Spleen (tissue), 7 donors: ENCODE measurements at regions not wholly inside any gene's neighbourhood (a gene's known extent, or its start where the extent isn't known, plus 50 kb on each side); places are given as distances from the start of the nearest gene placed in this dataset.

Experiments used
- POLR2A ChIP-seq, 3 donors: fragments of 450-650 bp; IDR thresholded peaks; one replicate each; pipeline ENCODE4 v1.5.1; 2017; ENCODE audit warnings: antibody characterized with exemption in 3 of 3, mild to moderate bottlenecking in 1 of 3
- TF ChIP-seq, protein P1 (sequence below), 11 experiments: fragments of 200-600 bp in 7 of 11; fragments of 450-650 bp in 4 of 11; sonication (generic) in 4 of 11; IDR thresholded peaks in 8 of 11; conservative IDR thresholded peaks in 3 of 11; 1 replicate in 7 of 11; 2 replicates in 4 of 11; pipeline versions ENCODE4 v1.4.0 to v1.8.0; 2016 to 2021; ENCODE audit warnings: antibody characterized with exemption in 11 of 11, inconsistent platforms in 4 of 11, mild to moderate bottlenecking in 1 of 11
- donor health status: DM: no; HTN: no; CAD: no; lungs with moderate emphysema.
- donor health status: DM: no; HTN: no; CAD: no.
- donor health status: DM: no; HTN: no; CAD: no.

DNA sequence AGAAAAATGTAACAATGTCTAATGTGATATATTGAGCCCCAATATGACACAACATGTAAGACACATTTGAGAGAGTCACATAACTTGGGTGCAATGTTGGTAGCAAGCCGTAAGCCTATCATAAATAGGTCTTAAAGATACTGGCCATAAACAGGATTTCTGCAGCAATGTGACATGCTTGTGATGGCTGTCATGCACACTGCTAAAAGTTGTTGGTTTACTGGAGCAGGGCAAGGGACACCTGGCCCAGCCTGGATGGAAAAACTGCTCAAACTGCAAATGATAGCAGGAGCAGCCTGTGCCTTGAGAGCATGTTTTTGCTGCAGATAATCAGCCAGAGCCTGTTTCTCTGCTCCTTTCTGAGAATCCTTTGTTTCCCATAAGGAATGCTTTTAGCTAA is 136.7 kb upstream of the ZNF91 start:
- TF ChIP-seq POLR2A (IDR thresholded peaks at IDR 0.05) = no peak
- TF ChIP-seq, protein P1, sequence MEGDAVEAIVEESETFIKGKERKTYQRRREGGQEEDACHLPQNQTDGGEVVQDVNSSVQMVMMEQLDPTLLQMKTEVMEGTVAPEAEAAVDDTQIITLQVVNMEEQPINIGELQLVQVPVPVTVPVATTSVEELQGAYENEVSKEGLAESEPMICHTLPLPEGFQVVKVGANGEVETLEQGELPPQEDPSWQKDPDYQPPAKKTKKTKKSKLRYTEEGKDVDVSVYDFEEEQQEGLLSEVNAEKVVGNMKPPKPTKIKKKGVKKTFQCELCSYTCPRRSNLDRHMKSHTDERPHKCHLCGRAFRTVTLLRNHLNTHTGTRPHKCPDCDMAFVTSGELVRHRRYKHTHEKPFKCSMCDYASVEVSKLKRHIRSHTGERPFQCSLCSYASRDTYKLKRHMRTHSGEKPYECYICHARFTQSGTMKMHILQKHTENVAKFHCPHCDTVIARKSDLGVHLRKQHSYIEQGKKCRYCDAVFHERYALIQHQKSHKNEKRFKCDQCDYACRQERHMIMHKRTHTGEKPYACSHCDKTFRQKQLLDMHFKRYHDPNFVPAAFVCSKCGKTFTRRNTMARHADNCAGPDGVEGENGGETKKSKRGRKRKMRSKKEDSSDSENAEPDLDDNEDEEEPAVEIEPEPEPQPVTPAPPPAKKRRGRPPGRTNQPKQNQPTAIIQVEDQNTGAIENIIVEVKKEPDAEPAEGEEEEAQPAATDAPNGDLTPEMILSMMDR (IDR thresholded peaks at IDR 0.05 in 8 of 11, conservative IDR thresholded peaks at IDR 0.05 in 3 of 11) = no peak
